ENCODE measurements at regions not wholly inside any gene's neighbourhood (a gene's known extent, or its start where the extent isn't known, plus 50 kb on each side); places are given as distances from the start of the nearest gene placed in this dataset.
"Not testable (repeated sequence)": the region's sequence is repeated elsewhere in the genome, so short reads cannot be mapped to it uniquely, and the experiment has no call there.

- Histone ChIP-seq H3K4me1 (no peaks in the 10 kb centered on the region), H3K27me3 (no peaks in the 10 kb centered on the region), H3K4me3 (no peak overlapping the region), H3K9me3 (peaks cover 8 to 18% of the 10 kb centered on the region in 2 donors), H3K27ac (no peak overlapping the region), H3K36me3 (no peaks in the 10 kb centered on the region)
- no peak for DNase-seq (ENCODE audit: low spot score in 2 of 2)
- TF ChIP-seq CTCF (IDR thresholded peaks at IDR 0.05) (no peak), POLR2AphosphoS5 (IDR thresholded peaks at IDR 0.05) (no peak), POLR2A (IDR thresholded peaks at IDR 0.05) (no peak)
- intact Hi-C loops (cut with DNase I; ENCODE audit: low total_unique reads): no loop called here
These were observed 233.4 kb upstream of the RGMB start for GRCh38 chr5:98540056-98540455.

- no peak overlapping the region for H3K4me3 ChIP-seq
- H3K27ac ChIP-seq: no peak overlapping the region
- intact Hi-C loops (cut with DNase I; ENCODE audit: low total_unique reads): no loop called here
- TF ChIP-seq POLR2AphosphoS5 (IDR thresholded peaks at IDR 0.05) (no peak), POLR2A (IDR thresholded peaks at IDR 0.05) (no peak), CTCF (IDR thresholded peaks at IDR 0.05) (no peak)
- no peaks in the 10 kb centered on the region for H3K36me3 ChIP-seq
- H3K9me3 ChIP-seq: peaks cover 8 to 18% of the 10 kb centered on the region in 2 donors
- H3K4me1 ChIP-seq: no peaks in the 10 kb centered on the region
- no peak for DNase-seq (ENCODE audit: low spot score in 2 of 2)
- no peaks in the 10 kb centered on the region for H3K27me3 ChIP-seq
These were observed 231.8 kb upstream of the RGMB start for GRCh38 chr5:98541641-98542040.

- no peak overlapping the region for H3K27ac ChIP-seq
- intact Hi-C loops (cut with DNase I; ENCODE audit: low total_unique reads): no loop called here
- no peaks in the 10 kb centered on the region for H3K27me3 ChIP-seq
- no peaks in the 10 kb centered on the region for H3K36me3 ChIP-seq
- DNase-seq (ENCODE audit: low spot score in 2 of 2): no peak
- no peaks in the 10 kb centered on the region for H3K4me1 ChIP-seq
- H3K9me3 ChIP-seq: peaks cover 8 to 18% of the 10 kb centered on the region in 2 donors
- TF ChIP-seq POLR2A (IDR thresholded peaks at IDR 0.05): no peak
- no peak for TF ChIP-seq CTCF (IDR thresholded peaks at IDR 0.05)
- no peak for TF ChIP-seq POLR2AphosphoS5 (IDR thresholded peaks at IDR 0.05)
- no peak overlapping the region for H3K4me3 ChIP-seq
These were observed 230.0 kb upstream of the RGMB start for GRCh38 chr5:98543490-98543889.

- H3K27me3 ChIP-seq; intact Hi-C loops (cut with DNase I; ENCODE audit: low total_unique reads); H3K36me3 ChIP-seq; H3K9me3 ChIP-seq; H3K4me1 ChIP-seq; H3K4me3 ChIP-seq; DNase-seq (ENCODE audit: low spot score in 2 of 2); H3K27ac ChIP-seq: not testable (repeated sequence)
These were observed 226.5 kb upstream of the RGMB start for GRCh38 chr5:98546924-98547323.

- Histone ChIP-seq H3K36me3 (no peaks in the 10 kb centered on the region), H3K9me3 (no peaks in the 10 kb centered on the region), H3K27ac (no peak overlapping the region), H3K4me3 (no peak overlapping the region), H3K27me3 (no peaks in the 10 kb centered on the region), H3K4me1 (no peaks in the 10 kb centered on the region)
- no peak for DNase-seq (ENCODE audit: low spot score in 2 of 2)
- intact Hi-C loops (cut with DNase I; ENCODE audit: low total_unique reads): no loop called here
- TF ChIP-seq POLR2A (IDR thresholded peaks at IDR 0.05): no peak
These were observed 216.8 kb upstream of the RGMB start for GRCh38 chr5:98556712-98557111.

- no peaks in the 10 kb centered on the region for H3K27me3 ChIP-seq
- no peak overlapping the region for H3K27ac ChIP-seq
- DNase-seq (ENCODE audit: low spot score in 2 of 2): no peak
- no peak overlapping the region for H3K4me3 ChIP-seq
- intact Hi-C loops (cut with DNase I; ENCODE audit: low total_unique reads): no loop called here
- H3K4me1 ChIP-seq: no peaks in the 10 kb centered on the region
- TF ChIP-seq CTCF (IDR thresholded peaks at IDR 0.05) (no peak), POLR2A (IDR thresholded peaks at IDR 0.05) (no peak), POLR2AphosphoS5 (IDR thresholded peaks at IDR 0.05) (no peak)
- H3K36me3 ChIP-seq: no peaks in the 10 kb centered on the region
- no peaks in the 10 kb centered on the region for H3K9me3 ChIP-seq
These were observed 215.5 kb upstream of the RGMB start for GRCh38 chr5:98557916-98558315.
